ENCODE measurements at regions not wholly inside any gene's neighbourhood (a gene's known extent, or its start where the extent isn't known, plus 50 kb on each side); places are given as distances from the start of the nearest gene placed in this dataset.

- DNase-seq (ENCODE audit: low read depth in 2 of 2) = no peak
Measured at GRCh38 chr11:112400476-112401014, 139.9 kb upstream of the PLET1 start.

GRCh38 chr11:112401036-112401769 lies 140.5 kb upstream of the PLET1 start:
- no peak for DNase-seq (ENCODE audit: low read depth in 2 of 2)

- DNase-seq (ENCODE audit: low read depth in 2 of 2) = no peak
Measured at GRCh38 chr11:112403432-112403831, 142.8 kb upstream of the PLET1 start.

GRCh38 chr11:112404112-112404511 lies 143.5 kb upstream of the PLET1 start:
- no peak for DNase-seq (ENCODE audit: low read depth in 2 of 2)

- DNase-seq (ENCODE audit: low read depth in 2 of 2) = no peak
Measured at GRCh38 chr11:112408517-112408916, 147.9 kb upstream of the PLET1 start.

GRCh38 chr11:112410325-112410724 lies 149.7 kb upstream of the PLET1 start:
- DNase-seq (ENCODE audit: low read depth in 2 of 2) = no peak

GRCh38 chr11:112412383-112412782 lies 151.7 kb upstream of the PLET1 start:
- no peak for DNase-seq (ENCODE audit: low read depth in 2 of 2)

- DNase-seq (ENCODE audit: low read depth in 2 of 2) = no peak
Measured at GRCh38 chr11:112417339-112417738, 156.7 kb upstream of the PLET1 start.

GRCh38 chr11:112418438-112418837 lies 157.8 kb upstream of the PLET1 start:
- DNase-seq (ENCODE audit: low read depth in 2 of 2) = no peak

- DNase-seq (ENCODE audit: low read depth in 2 of 2) = no peak
Measured at GRCh38 chr11:112421879-112422278, 161.2 kb upstream of the PLET1 start.

- no peak for DNase-seq (ENCODE audit: low read depth in 2 of 2)
Measured at GRCh38 chr11:112425121-112425520, 164.5 kb upstream of the PLET1 start.

- no peak for DNase-seq (ENCODE audit: low read depth in 2 of 2)
Measured at GRCh38 chr11:112437096-112437495, 176.4 kb upstream of the PLET1 start.

GRCh38 chr11:112439614-112440013 lies 179.0 kb upstream of the PLET1 start:
- DNase-seq (ENCODE audit: low read depth in 2 of 2) = no peak

GRCh38 chr11:112440518-112440917 lies 179.9 kb upstream of the PLET1 start:
- DNase-seq (ENCODE audit: low read depth in 2 of 2) = no peak

- no peak for DNase-seq (ENCODE audit: low read depth in 2 of 2)
Measured at GRCh38 chr11:112448168-112448567, 187.5 kb upstream of the PLET1 start.

- no peak for DNase-seq (ENCODE audit: low read depth in 2 of 2)
Measured at GRCh38 chr11:112448806-112449205, 188.1 kb upstream of the PLET1 start.

GRCh38 chr11:112451250-112451649 lies 190.6 kb upstream of the PLET1 start:
- DNase-seq (ENCODE audit: low read depth in 2 of 2) = no peak

- no peak for DNase-seq (ENCODE audit: low read depth in 2 of 2)
Measured at GRCh38 chr11:112453601-112454577, 193.2 kb upstream of the PLET1 start.

GRCh38 chr11:112454841-112455240 lies 194.2 kb upstream of the PLET1 start:
- no peak for DNase-seq (ENCODE audit: low read depth in 2 of 2)

GRCh38 chr11:112455791-112456190 lies 195.1 kb upstream of the PLET1 start:
- no peak for DNase-seq (ENCODE audit: low read depth in 2 of 2)

GRCh38 chr11:112457532-112457931 lies 196.9 kb upstream of the PLET1 start:
- no peak for DNase-seq (ENCODE audit: low read depth in 2 of 2)

GRCh38 chr11:112459001-112459400 lies 198.3 kb upstream of the PLET1 start:
- no peak for DNase-seq (ENCODE audit: low read depth in 2 of 2)

- DNase-seq (ENCODE audit: low read depth in 2 of 2) = no peak
Measured at GRCh38 chr11:112460141-112460540, 199.5 kb upstream of the PLET1 start.
